HEK293 (cell line): ENCODE measurements at regions not wholly inside any gene's neighbourhood (a gene's known extent, or its start where the extent isn't known, plus 50 kb on each side); places are given as distances from the start of the nearest gene placed in this dataset.

ENCODE experiments used
- MYNN ChIP-seq: fragments of 450-650 bp; formaldehyde crosslinking; IDR thresholded peaks from 2 replicates; pipeline ENCODE4 v1.5.1; 2016; ENCODE audit warnings: missing biosample characterization, missing genetic modification characterization, borderline replicate concordance
- RBAK ChIP-seq: fragments of 450-650 bp; formaldehyde crosslinking; IDR thresholded peaks from 2 replicates; pipeline ENCODE4 v1.5.1; 2016; ENCODE audit warnings: missing biosample characterization, missing genetic modification characterization
- SP2 ChIP-seq: fragments of 450-650 bp; formaldehyde crosslinking; IDR thresholded peaks from 2 replicates; pipeline ENCODE4 v1.5.1; 2016; ENCODE audit warnings: missing biosample characterization, missing genetic modification characterization
- TCF7L2 ChIP-seq: IDR thresholded peaks from 2 replicates; pipeline ENCODE4 v1.6.1; 2011; ENCODE audit warnings: low read depth, mild to moderate bottlenecking, inconsistent platforms, low read length, moderate library complexity, borderline replicate concordance
- ZNF146 ChIP-seq: fragments of 450-650 bp; formaldehyde crosslinking; IDR thresholded peaks from 2 replicates; pipeline ENCODE4 v1.5.1; 2016; ENCODE audit warnings: missing biosample characterization, missing genetic modification characterization
- ZNF175 ChIP-seq: fragments of 450-650 bp; formaldehyde crosslinking; IDR thresholded peaks from 2 replicates; pipeline ENCODE4 v1.5.1; 2016; ENCODE audit warnings: missing biosample characterization, missing genetic modification characterization
- ZNF391 ChIP-seq: fragments of 450-650 bp; formaldehyde crosslinking; IDR thresholded peaks from 2 replicates; pipeline ENCODE4 v1.5.1; 2016; ENCODE audit warnings: low read depth, missing biosample characterization, missing genetic modification characterization, borderline replicate concordance
- ZNF558 ChIP-seq: fragments of 450-650 bp; formaldehyde crosslinking; IDR thresholded peaks from 2 replicates; pipeline ENCODE4 v1.5.1; 2016; ENCODE audit warnings: missing biosample characterization, missing genetic modification characterization
- ZNF610 ChIP-seq: fragments of 450-650 bp; formaldehyde crosslinking; IDR thresholded peaks from 2 replicates; pipeline ENCODE4 v1.5.1; 2016; ENCODE audit warnings: missing biosample characterization, missing genetic modification characterization, borderline replicate concordance
- ZNF768 ChIP-seq: fragments of 450-650 bp; formaldehyde crosslinking; IDR thresholded peaks from 2 replicates; pipeline ENCODE4 v1.5.1; 2018; ENCODE audit warnings: missing biosample characterization, mild to moderate bottlenecking, missing genetic modification characterization
- ZNF777 ChIP-seq: fragments of 450-650 bp; formaldehyde crosslinking; IDR thresholded peaks from 2 replicates; pipeline ENCODE4 v1.5.1; 2017; ENCODE audit warnings: missing biosample characterization, missing genetic modification characterization, borderline replicate concordance
- TF ChIP-seq, protein P1 (sequence below): fragments of 450-650 bp; formaldehyde crosslinking; IDR thresholded peaks from 2 replicates; pipeline ENCODE4 v1.5.1; 2016; ENCODE audit warnings: missing biosample characterization, missing genetic modification characterization
- TF ChIP-seq, protein P2 (sequence below): fragments of 450-650 bp; formaldehyde crosslinking; IDR thresholded peaks from 2 replicates; pipeline ENCODE4 v1.5.1; 2016; ENCODE audit warnings: missing biosample characterization, missing genetic modification characterization

DNA sequence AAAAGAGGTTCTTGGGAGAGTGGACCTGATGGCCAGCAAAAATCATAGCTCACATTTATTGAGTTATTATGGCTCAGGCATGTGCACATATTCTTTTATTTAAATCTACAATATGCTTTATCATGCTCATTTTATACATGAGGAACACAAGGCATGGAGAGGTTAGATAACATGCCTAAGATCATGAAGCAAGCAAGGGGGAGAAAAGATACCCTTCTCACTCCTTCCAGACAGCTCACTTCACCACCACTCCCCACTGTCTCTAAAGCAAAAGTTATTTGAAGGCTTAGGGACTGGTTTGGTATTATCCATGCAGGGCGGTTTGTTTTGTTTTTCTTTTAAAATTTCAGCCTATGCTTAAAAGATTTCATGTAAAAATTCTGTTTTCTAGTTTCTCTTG, 59.0 kb upstream of the PDE8B start:
- TF ChIP-seq ZNF558, result no peak
- TF ChIP-seq, protein P1, sequence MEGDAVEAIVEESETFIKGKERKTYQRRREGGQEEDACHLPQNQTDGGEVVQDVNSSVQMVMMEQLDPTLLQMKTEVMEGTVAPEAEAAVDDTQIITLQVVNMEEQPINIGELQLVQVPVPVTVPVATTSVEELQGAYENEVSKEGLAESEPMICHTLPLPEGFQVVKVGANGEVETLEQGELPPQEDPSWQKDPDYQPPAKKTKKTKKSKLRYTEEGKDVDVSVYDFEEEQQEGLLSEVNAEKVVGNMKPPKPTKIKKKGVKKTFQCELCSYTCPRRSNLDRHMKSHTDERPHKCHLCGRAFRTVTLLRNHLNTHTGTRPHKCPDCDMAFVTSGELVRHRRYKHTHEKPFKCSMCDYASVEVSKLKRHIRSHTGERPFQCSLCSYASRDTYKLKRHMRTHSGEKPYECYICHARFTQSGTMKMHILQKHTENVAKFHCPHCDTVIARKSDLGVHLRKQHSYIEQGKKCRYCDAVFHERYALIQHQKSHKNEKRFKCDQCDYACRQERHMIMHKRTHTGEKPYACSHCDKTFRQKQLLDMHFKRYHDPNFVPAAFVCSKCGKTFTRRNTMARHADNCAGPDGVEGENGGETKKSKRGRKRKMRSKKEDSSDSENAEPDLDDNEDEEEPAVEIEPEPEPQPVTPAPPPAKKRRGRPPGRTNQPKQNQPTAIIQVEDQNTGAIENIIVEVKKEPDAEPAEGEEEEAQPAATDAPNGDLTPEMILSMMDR (tag by site-specific recombination), result no peak
- TF ChIP-seq ZNF768 (tag by site-specific recombination), result no peak
- TF ChIP-seq MYNN, result no peak
- no peak for TF ChIP-seq ZNF610 (tag by site-specific recombination)
- TF ChIP-seq, protein P2, sequence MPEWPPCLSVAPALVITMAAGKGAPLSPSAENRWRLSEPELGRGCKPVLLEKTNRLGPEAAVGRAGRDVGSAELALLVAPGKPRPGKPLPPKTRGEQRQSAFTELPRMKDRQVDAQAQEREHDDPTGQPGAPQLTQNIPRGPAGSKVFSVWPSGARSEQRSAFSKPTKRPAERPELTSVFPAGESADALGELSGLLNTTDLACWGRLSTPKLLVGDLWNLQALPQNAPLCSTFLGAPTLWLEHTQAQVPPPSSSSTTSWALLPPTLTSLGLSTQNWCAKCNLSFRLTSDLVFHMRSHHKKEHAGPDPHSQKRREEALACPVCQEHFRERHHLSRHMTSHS, result no peak
- no peak for TF ChIP-seq ZNF777 (tag by site-specific recombination)
- TF ChIP-seq RBAK (tag by site-specific recombination), result no peak
- no peak for TF ChIP-seq SP2 (tag by site-specific recombination)
- TF ChIP-seq ZNF175, result no peak
- no peak for TF ChIP-seq TCF7L2
- TF ChIP-seq ZNF146 (tag by site-specific recombination), result no peak
- TF ChIP-seq ZNF391 (tag by site-specific recombination), result no peak
